ENCODE measurements at regions not wholly inside any gene's neighbourhood (a gene's known extent, or its start where the extent isn't known, plus 50 kb on each side); places are given as distances from the start of the nearest gene placed in this dataset.

DNA sequence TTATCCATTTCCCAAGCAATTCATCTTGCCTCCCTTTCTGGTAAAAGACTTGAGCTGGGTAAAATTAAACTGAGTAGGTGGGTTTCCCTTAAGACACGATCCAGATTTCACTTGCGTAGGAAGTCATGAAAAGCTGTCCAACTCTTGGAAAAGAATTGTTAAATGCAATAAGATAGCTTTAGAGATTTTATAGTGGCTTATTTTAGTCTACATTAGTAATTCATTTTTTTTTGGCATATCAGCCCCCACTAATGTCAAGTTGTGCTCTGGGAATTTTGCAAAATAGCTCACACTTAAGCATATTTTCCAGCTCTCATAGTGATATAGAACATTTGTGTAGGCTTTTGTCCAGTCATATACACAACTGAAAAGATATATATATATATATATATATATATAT lies 344.7 kb upstream of the FIGN start:
- Histone ChIP-seq H3K4ac (replicated peaks; ENCODE audit: insufficient read length, low read depth, low read length) (no peak overlapping the region), H3K79me2 (ENCODE audit: control insufficient read depth in 1 of 2, insufficient read depth in 2 of 2, low read length in 2 of 2) (no peaks in the 10 kb centered on the region), H2AK5ac (ENCODE audit: low read depth, low read length) (no peak overlapping the region), H2BK12ac (ENCODE audit: low read depth, low read length) (no peak overlapping the region), H3K27me3 (replicated peaks in 1 of 4; ENCODE audit: control insufficient read depth in 3 of 4, extremely low read depth in 1 of 4, insufficient read depth in 3 of 4, low read length in 3 of 4) (no peaks in the 10 kb centered on the region), H4K5ac (ENCODE audit: insufficient read length, low read depth, low read length) (no peak overlapping the region), H3K23me2 (ENCODE audit: low read depth, low read length) (no peaks in the 10 kb centered on the region; the same call in 1 of the 2 replicates), H3K9ac (replicated peaks in 1 of 4; ENCODE audit: extremely low read depth in 1 of 4, low read depth in 3 of 4, low read length in 3 of 4) (no peak overlapping the region), H3K14ac (ENCODE audit: insufficient read length) (no peak overlapping the region), H2BK15ac (ENCODE audit: low read length) (no peak overlapping the region), H3K27ac (ENCODE audit: low read depth, low read length) (no peak overlapping the region), H3K56ac (replicated peaks; ENCODE audit: insufficient read length, low read depth, low read length) (no peak overlapping the region), H4K91ac (replicated peaks; ENCODE audit: insufficient read length, low read length) (no peak overlapping the region), H2BK5ac (ENCODE audit: low read depth, low read length) (no peak overlapping the region), H2AFZ (ENCODE audit: low read length) (no peak overlapping the region), H3K18ac (ENCODE audit: extremely low read depth, low read length) (no peak overlapping the region), H2BK120ac (replicated peaks; ENCODE audit: low read depth, low read length) (no peak overlapping the region), H3K36me3 (ENCODE audit: control insufficient read depth in 2 of 4, insufficient read depth in 4 of 4, low read length in 3 of 4) (no peaks in the 10 kb centered on the region), H2BK20ac (ENCODE audit: low read length) (no peak overlapping the region), H3K4me1 (replicated peaks in 1 of 4; ENCODE audit: control insufficient read depth in 3 of 4, insufficient read depth in 4 of 4, low read length in 3 of 4) (no peaks in the 10 kb centered on the region), H3K79me1 (ENCODE audit: low read depth, low read length) (no peaks in the 10 kb centered on the region), H4K8ac (ENCODE audit: extremely low read depth, insufficient read depth, low read length) (no peak overlapping the region), H3K4me3 (ENCODE audit: extremely low read depth in 1 of 4, insufficient read depth in 2 of 4, low read depth in 3 of 4, low read length in 4 of 4) (no peak overlapping the region), H3K9me3 (ENCODE audit: insufficient read depth in 2 of 2, low read depth in 1 of 2, low read length in 1 of 2) (no peaks in the 10 kb centered on the region), H3K23ac (ENCODE audit: insufficient read length) (no peak overlapping the region), H3K4me2 (ENCODE audit: insufficient read depth in 1 of 2, low read depth in 2 of 2, low read length in 2 of 2) (no peak overlapping the region), H4K20me1 (replicated peaks in 1 of 2; ENCODE audit: control insufficient read depth in 1 of 2, insufficient read depth in 2 of 2, low read length in 2 of 2) (no peaks in the 10 kb centered on the region)
- FAIRE-seq (no peak), DNase-seq (ENCODE audit: low read depth in 1 of 2, low spot score in 2 of 2) (no peak)
- ChIA-PET CTCF (ENCODE audit: partially characterized antibody) (interaction anchor here (1.5 to 1.8 kb wide), 2 partner anchors 11 to 20 kb away, joined by 4 to 5 read pairs; no protein-coding TSS in a partner anchor), POLR2A (ENCODE audit: partially characterized antibody) (no interaction called here)
- WGBS, 2 experiments (ENCODE audit: extremely low coverage in 1 of 2, insufficient coverage in 1 of 2, insufficient read length in 1 of 2, insufficient replicate concordance in 2 of 2, low coverage in 1 of 2, low lambda C conversion rate in 2 of 2, missing lambda C conversion rate in 1 of 2) = 79% methylated on average over 2 of the region's 2 CpGs; no CpG with 5 or more reads in 1 of the 2 experiments
- TF ChIP-seq, protein P1, sequence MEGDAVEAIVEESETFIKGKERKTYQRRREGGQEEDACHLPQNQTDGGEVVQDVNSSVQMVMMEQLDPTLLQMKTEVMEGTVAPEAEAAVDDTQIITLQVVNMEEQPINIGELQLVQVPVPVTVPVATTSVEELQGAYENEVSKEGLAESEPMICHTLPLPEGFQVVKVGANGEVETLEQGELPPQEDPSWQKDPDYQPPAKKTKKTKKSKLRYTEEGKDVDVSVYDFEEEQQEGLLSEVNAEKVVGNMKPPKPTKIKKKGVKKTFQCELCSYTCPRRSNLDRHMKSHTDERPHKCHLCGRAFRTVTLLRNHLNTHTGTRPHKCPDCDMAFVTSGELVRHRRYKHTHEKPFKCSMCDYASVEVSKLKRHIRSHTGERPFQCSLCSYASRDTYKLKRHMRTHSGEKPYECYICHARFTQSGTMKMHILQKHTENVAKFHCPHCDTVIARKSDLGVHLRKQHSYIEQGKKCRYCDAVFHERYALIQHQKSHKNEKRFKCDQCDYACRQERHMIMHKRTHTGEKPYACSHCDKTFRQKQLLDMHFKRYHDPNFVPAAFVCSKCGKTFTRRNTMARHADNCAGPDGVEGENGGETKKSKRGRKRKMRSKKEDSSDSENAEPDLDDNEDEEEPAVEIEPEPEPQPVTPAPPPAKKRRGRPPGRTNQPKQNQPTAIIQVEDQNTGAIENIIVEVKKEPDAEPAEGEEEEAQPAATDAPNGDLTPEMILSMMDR (IDR thresholded peaks at IDR 0.05; ENCODE audit: control extremely low read depth in 1 of 3, insufficient read depth in 1 of 3, low read depth in 1 of 3, low read length in 3 of 3) = no peak
- no peak for TF ChIP-seq JUN (IDR thresholded peaks at IDR 0.05; ENCODE audit: low read depth, low read length)
- no peak for TF ChIP-seq KDM4A (IDR thresholded peaks at IDR 0.05; ENCODE audit: low read depth, low read length, severe bottlenecking)
- TF ChIP-seq HDAC6 (IDR thresholded peaks at IDR 0.05; ENCODE audit: low read depth, low read length) = no peak
- TF ChIP-seq TEAD4 (IDR thresholded peaks at IDR 0.05; ENCODE audit: low read depth, low read length) = no peak
- TF ChIP-seq CHD2 (IDR thresholded peaks at IDR 0.05; ENCODE audit: low read length) = no peak
- TF ChIP-seq, protein P2, sequence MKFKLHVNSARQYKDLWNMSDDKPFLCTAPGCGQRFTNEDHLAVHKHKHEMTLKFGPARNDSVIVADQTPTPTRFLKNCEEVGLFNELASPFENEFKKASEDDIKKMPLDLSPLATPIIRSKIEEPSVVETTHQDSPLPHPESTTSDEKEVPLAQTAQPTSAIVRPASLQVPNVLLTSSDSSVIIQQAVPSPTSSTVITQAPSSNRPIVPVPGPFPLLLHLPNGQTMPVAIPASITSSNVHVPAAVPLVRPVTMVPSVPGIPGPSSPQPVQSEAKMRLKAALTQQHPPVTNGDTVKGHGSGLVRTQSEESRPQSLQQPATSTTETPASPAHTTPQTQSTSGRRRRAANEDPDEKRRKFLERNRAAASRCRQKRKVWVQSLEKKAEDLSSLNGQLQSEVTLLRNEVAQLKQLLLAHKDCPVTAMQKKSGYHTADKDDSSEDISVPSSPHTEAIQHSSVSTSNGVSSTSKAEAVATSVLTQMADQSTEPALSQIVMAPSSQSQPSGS (IDR thresholded peaks at IDR 0.05; ENCODE audit: low read length) = no peak
- no peak for TF ChIP-seq NANOG (IDR thresholded peaks at IDR 0.05; ENCODE audit: insufficient read depth, low read depth, low read length, poor library complexity, severe bottlenecking)
- no peak for TF ChIP-seq KDM5A (IDR thresholded peaks at IDR 0.05; ENCODE audit: low read length)
- TF ChIP-seq SP4 (IDR thresholded peaks at IDR 0.05; ENCODE audit: low read length) = no peak
- no peak for TF ChIP-seq TCF12 (IDR thresholded peaks at IDR 0.05; ENCODE audit: low read depth, low read length)

Data from H1 (cell line).